T-helper 2 cell treated with Interferon-gamma antibody and Interleukin-4, amounts not matched to agents 5 μg/mL and 100 μg/mL, for 36 hours (primary cell): ENCODE measurements at regions not wholly inside any gene's neighbourhood (a gene's known extent, or its start where the extent isn't known, plus 50 kb on each side); places are given as distances from the start of the nearest gene placed in this dataset.
A peak's percentile ranks its signal among the peaks of the same experiment; 100 is the strongest.

Source experiments
- DNase-seq: peaks from one replicate; pipeline ENCODE4 v3.0.0; 2021; ENCODE audit warnings: low spot score
- H3K27ac Mint-ChIP-seq: one replicate; pipeline ENCODE4 v1.8.0; 2021; ENCODE audit warnings: mild to moderate bottlenecking, mixed read lengths
- H3K27me3 Mint-ChIP-seq: one replicate; pipeline ENCODE4 v1.8.0; 2021; ENCODE audit warnings: low read depth, mixed read lengths
- H3K36me3 Mint-ChIP-seq: one replicate; pipeline ENCODE4 v1.8.0; 2021; ENCODE audit warnings: low read depth, mixed read lengths
- H3K4me1 Mint-ChIP-seq: one replicate; pipeline ENCODE4 v1.8.0; 2021; ENCODE audit warnings: low read depth, mixed read lengths
- H3K4me3 Mint-ChIP-seq: one replicate; pipeline ENCODE4 v1.8.0; 2022; ENCODE audit warnings: mild to moderate bottlenecking, moderate library complexity, mixed read lengths
- H3K9me3 Mint-ChIP-seq: one replicate; pipeline ENCODE4 v1.8.0; 2021; ENCODE audit warnings: mixed read lengths

GRCh38 chr6:26163427-26164119 lies 76.3 kb downstream of the HFE start:
- H3K27ac Mint-ChIP-seq: no peak overlapping the region
- H3K4me3 Mint-ChIP-seq: no peak overlapping the region
- H3K4me1 Mint-ChIP-seq: peaks cover 48% of the 10 kb centered on the region
- H3K9me3 Mint-ChIP-seq: no peaks in the 10 kb centered on the region
- peaks cover 40% of the 10 kb centered on the region for H3K36me3 Mint-ChIP-seq
- peaks cover 2% of the 10 kb centered on the region for H3K27me3 Mint-ChIP-seq
- DNase-seq: no peak

GRCh38 chr6:26164120-26164505 lies 76.9 kb downstream of the HFE start:
- Mint-ChIP-seq H3K36me3 (peaks cover 36% of the 10 kb centered on the region), H3K27ac (no peak overlapping the region)

GRCh38 chr6:26165261-26165790 lies 78.1 kb downstream of the HFE start:
- H3K4me3 Mint-ChIP-seq: peak overlapping the region; percentile 27
- peaks cover 45% of the 10 kb centered on the region for H3K4me1 Mint-ChIP-seq
- H3K36me3 Mint-ChIP-seq: peaks cover 30% of the 10 kb centered on the region
- DNase-seq: no peak
- peak overlapping the region; percentile 56 for H3K27ac Mint-ChIP-seq
- no peaks in the 10 kb centered on the region for H3K9me3 Mint-ChIP-seq
- no peaks in the 10 kb centered on the region for H3K27me3 Mint-ChIP-seq

More at GRCh38 chr6:26164120-26164505, 76.9 kb downstream of the HFE start:
- Mint-ChIP-seq H3K4me1 (peaks cover 46% of the 10 kb centered on the region), H3K27me3 (peaks cover 2% of the 10 kb centered on the region), H3K4me3 (no peak overlapping the region), H3K9me3 (no peaks in the 10 kb centered on the region)
- no peak for DNase-seq

DNA sequence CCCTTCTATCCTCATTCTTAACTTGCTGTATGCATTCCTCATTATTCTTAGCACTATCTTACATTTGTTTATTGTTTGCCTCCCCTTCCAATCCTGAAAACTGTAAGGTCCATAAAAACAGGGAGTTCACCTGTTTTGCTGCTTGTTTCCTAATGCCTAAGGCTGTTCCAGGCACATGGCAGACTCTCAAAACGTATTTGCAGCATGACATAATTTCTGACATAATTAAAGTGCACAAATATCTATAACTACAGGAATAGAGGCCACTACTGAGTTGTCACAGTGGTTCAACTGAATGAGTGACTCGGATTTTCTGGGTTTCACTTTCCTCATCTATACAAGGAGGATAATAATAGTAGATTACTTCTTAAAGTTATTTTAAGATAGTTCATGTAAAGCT lies 83.0 kb downstream of the HFE start:
- Mint-ChIP-seq H3K27ac (peak overlapping the region; percentile 96), H3K36me3 (peaks cover 21% of the 10 kb centered on the region), H3K9me3 (no peaks in the 10 kb centered on the region), H3K4me1 (peaks cover 48% of the 10 kb centered on the region), H3K27me3 (no peaks in the 10 kb centered on the region), H3K4me3 (peak overlapping the region; percentile 87)
- no peak for DNase-seq

DNA sequence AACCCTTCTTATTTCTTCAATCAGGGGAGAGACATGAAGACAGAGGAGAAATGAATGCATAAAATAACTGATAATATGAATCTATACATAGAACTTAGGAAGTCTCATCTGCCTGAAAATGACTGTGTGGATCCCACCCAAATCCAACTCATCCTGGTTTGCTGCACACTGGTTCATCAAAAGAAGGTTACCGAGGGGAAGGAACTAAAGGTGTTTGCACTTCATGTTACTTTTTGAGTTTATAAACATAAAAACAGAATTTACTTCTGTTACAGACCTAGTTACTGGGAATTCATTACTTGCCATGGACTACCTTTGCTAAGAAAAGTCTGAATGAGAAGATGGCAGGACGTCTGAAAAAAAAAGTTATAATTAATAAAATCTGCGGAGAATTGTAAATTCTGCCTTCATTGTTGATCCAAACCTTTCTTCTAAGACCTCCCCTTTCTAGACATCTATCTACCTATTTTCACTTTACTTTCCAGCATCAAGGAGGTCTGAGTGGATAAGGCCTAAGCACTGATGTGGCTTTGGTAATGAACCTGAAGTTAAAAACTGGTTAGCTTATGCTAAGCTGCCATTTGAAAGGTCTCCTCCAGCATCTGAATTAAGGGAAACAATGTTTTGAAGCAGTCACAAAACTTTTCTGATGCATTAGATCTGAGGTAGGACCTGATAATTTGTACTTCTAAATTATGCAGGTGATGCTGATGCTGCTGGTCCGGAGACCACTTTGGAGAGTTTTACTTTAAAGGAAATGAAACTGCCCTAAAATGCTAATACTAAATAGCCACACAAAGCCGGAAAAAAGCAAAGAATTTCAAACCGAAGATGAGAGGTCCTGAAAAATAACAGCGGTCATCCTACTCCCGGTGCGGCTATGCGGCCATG lies 84.0 kb downstream of the HFE start:
- no peaks in the 10 kb centered on the region for H3K9me3 Mint-ChIP-seq
- peak overlapping the region; percentile 87 for H3K4me3 Mint-ChIP-seq
- DNase-seq: no peak
- H3K4me1 Mint-ChIP-seq: peaks cover 47% of the 10 kb centered on the region
- peak overlapping the region; percentile 96 for H3K27ac Mint-ChIP-seq
- peaks cover 16% of the 10 kb centered on the region for H3K36me3 Mint-ChIP-seq
- no peaks in the 10 kb centered on the region for H3K27me3 Mint-ChIP-seq

GRCh38 chr6:26172608-26172968 lies 85.4 kb downstream of the HFE start:
- Mint-ChIP-seq H3K27ac (peak overlapping the region; percentile 96), H3K4me3 (peak overlapping the region; percentile 87), H3K27me3 (no peaks in the 10 kb centered on the region), H3K9me3 (no peaks in the 10 kb centered on the region), H3K4me1 (peaks cover 44% of the 10 kb centered on the region), H3K36me3 (peaks cover 8% of the 10 kb centered on the region)
- peak; percentile 31 for DNase-seq

DNA sequence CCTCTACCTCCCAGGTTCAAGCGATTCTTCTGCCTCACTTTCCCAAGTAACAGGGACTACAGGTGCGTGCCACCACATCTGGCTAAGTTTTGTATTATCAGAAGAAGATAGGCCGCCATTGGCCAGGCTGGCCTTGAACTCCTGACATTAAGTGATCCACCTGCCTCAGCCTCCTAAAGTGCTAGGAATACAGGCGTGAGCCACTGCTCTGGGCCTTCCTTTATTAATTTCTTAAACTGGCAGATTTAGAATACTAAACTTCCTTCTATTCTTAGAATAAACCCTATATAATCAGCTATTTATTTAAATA lies 86.6 kb downstream of the HFE start:
- DNase-seq: no peak
- peaks cover 8% of the 10 kb centered on the region for H3K36me3 Mint-ChIP-seq
- H3K4me1 Mint-ChIP-seq: peaks cover 51% of the 10 kb centered on the region
- peak overlapping the region; percentile 72 for H3K4me3 Mint-ChIP-seq
- no peaks in the 10 kb centered on the region for H3K27me3 Mint-ChIP-seq
- H3K9me3 Mint-ChIP-seq: no peaks in the 10 kb centered on the region
- H3K27ac Mint-ChIP-seq: peak overlapping the region; percentile 72

DNA sequence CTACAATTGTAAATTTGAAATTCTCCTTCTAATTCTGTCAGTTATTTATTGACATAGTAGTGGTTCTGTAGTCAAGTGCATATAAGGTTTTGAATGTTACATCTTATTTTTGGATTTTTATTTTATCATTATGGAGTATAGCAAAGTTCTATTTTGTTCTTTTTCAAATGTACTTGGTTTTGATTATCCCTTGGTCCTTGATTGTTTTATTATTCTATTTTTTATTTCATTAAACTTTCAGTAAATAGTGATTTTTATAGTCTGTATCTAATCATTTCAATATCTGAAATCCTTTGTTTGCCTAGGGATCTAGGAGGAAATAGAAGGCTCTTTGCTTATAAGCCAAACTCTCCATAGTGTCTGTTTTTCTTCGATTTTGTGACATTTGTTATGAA lies 87.8 kb downstream of the HFE start:
- Mint-ChIP-seq H3K9me3 (no peaks in the 10 kb centered on the region), H3K4me3 (peak overlapping the region; percentile 47)

GRCh38 chr6:26175428-26176181 lies 88.4 kb downstream of the HFE start:
- peak; percentile 54 for DNase-seq
- Mint-ChIP-seq H3K4me3 (peak overlapping the region; percentile 47), H3K4me1 (peaks cover 51% of the 10 kb centered on the region), H3K27me3 (no peaks in the 10 kb centered on the region), H3K36me3 (peaks cover 9% of the 10 kb centered on the region), H3K9me3 (no peaks in the 10 kb centered on the region), H3K27ac (peak overlapping the region; percentile 80)

More for the DNA sequence above, 87.8 kb downstream of the HFE start:
- H3K27me3 Mint-ChIP-seq: no peaks in the 10 kb centered on the region
- H3K36me3 Mint-ChIP-seq: peaks cover 8% of the 10 kb centered on the region
- peaks cover 50% of the 10 kb centered on the region for H3K4me1 Mint-ChIP-seq
- peak overlapping the region; percentile 80 for H3K27ac Mint-ChIP-seq
- no peak for DNase-seq

DNA sequence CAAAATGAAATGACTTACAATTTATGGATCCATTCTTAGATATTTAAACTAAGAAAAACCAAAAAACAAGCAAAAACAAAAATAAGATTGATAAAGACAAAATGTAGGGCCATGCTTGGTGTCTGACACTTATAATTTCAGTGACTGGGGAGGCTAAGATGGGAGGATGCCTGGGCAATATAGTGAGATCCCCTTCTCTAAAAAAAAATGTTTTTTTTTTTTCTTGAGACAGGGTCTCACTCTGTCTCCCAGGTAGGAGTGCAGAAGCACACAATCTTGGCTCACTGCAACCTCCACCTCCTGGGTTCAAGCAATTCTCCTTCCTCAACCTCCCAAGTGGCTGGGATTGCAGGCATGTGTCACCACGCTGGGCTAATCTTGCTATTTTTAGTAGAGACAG lies 92.4 kb downstream of the HFE start:
- Mint-ChIP-seq H3K4me1 (peaks cover 58% of the 10 kb centered on the region), H3K9me3 (no peaks in the 10 kb centered on the region), H3K4me3 (no peak overlapping the region), H3K27ac (peak overlapping the region; percentile 72), H3K36me3 (peaks cover 3% of the 10 kb centered on the region), H3K27me3 (no peaks in the 10 kb centered on the region)
- no peak for DNase-seq

GRCh38 chr6:26180346-26180745 lies 93.1 kb downstream of the HFE start:
- Mint-ChIP-seq H3K27ac (peak overlapping the region; percentile 89), H3K27me3 (no peaks in the 10 kb centered on the region), H3K9me3 (no peaks in the 10 kb centered on the region), H3K4me3 (peak overlapping the region; percentile 66), H3K4me1 (peaks cover 62% of the 10 kb centered on the region), H3K36me3 (peaks cover 3% of the 10 kb centered on the region)
- DNase-seq: no peak

DNA sequence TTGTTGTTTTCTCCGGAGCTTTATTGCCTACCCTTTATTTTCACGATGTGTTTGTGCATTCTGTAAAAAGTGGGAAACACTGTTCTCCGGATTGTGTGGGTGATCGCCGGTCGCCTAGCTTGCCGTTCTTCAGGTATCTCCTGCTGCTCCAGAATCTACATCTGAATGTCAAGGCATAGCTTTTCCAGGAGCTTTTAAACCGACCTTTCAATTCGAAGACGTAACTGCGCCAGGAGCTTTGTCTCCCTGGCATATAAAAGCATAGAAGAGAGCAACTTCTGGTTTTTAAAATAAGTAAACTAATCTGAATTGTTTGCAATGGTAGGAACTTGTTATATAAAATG lies 96.0 kb downstream of the HFE start:
- Mint-ChIP-seq H3K4me3 (peak overlapping the region; percentile 92), H3K9me3 (no peaks in the 10 kb centered on the region), H3K4me1 (peaks cover 64% of the 10 kb centered on the region), H3K27me3 (no peaks in the 10 kb centered on the region), H3K27ac (peak overlapping the region; percentile 97), H3K36me3 (peaks cover 3% of the 10 kb centered on the region)
- DNase-seq: no peak

- Mint-ChIP-seq H3K27me3 (no peaks in the 10 kb centered on the region), H3K4me3 (peak overlapping the region; percentile 92), H3K36me3 (peaks cover 3% of the 10 kb centered on the region), H3K27ac (peak overlapping the region; percentile 97), H3K4me1 (peaks cover 63% of the 10 kb centered on the region), H3K9me3 (no peaks in the 10 kb centered on the region)
- peak; percentile 77 for DNase-seq
Observed at GRCh38 chr6:26183581-26184366, 96.5 kb downstream of the HFE start.
